Endodermal cell (in vitro differentiated cells): ENCODE measurements at regions not wholly inside any gene's neighbourhood (a gene's known extent, or its start where the extent isn't known, plus 50 kb on each side); places are given as distances from the start of the nearest gene placed in this dataset.

Experiments used
- DNase-seq: peaks from one replicate; pipeline ENCODE4 v3.0.0-alpha.2; 2017
- H3K27ac ChIP-seq: 2 replicates; pipeline ENCODE4 v1.5.1; 2013; ENCODE audit warnings: mild to moderate bottlenecking, low read depth, low read length, moderate library complexity
- H3K27me3 ChIP-seq: 2 replicates; pipeline ENCODE4 v1.6.1; 2013; ENCODE audit warnings: mild to moderate bottlenecking, low read length, moderate library complexity; ENCODE audit not compliant: insufficient read depth, control insufficient read depth, poor library complexity, severe bottlenecking
- H3K36me3 ChIP-seq: 2 replicates; pipeline ENCODE4 v1.7.0; 2013; ENCODE audit warnings: mild to moderate bottlenecking, low read length, moderate library complexity; ENCODE audit not compliant: control insufficient read depth, insufficient read depth
- H3K4me1 ChIP-seq: one replicate; pipeline ENCODE4 v1.7.0; 2013; ENCODE audit warnings: low read length; ENCODE audit not compliant: control insufficient read depth, insufficient read depth
- H3K4me3 ChIP-seq: 2 replicates; pipeline ENCODE4 v1.5.1; 2013; ENCODE audit warnings: mild to moderate bottlenecking, low read length, moderate library complexity
- H3K9ac ChIP-seq: 2 replicates; pipeline ENCODE4 v1.6.1; 2013; ENCODE audit warnings: mild to moderate bottlenecking, low read length, moderate library complexity; ENCODE audit not compliant: poor library complexity, severe bottlenecking; ENCODE audit errors: extremely low read depth
- H3K9me3 ChIP-seq: 2 replicates; pipeline ENCODE4 v1.6.1; 2013; ENCODE audit warnings: mild to moderate bottlenecking, low read length, moderate library complexity; ENCODE audit not compliant: control insufficient read depth
- H3K27ac Mint-ChIP-seq: 2 replicates; pipeline ENCODE4 v1.8.0; 2020; ENCODE audit warnings: mixed read lengths
- H3K27me3 Mint-ChIP-seq: 2 replicates; pipeline ENCODE4 v1.8.0; 2021; ENCODE audit warnings: mild to moderate bottlenecking, mixed read lengths; ENCODE audit not compliant: insufficient read depth
- H3K36me3 Mint-ChIP-seq: 2 replicates; pipeline ENCODE4 v1.8.0; 2020; ENCODE audit warnings: low read depth, mixed read lengths
- H3K4me1 Mint-ChIP-seq: 2 replicates; pipeline ENCODE4 v1.8.0; 2020; ENCODE audit warnings: mixed read lengths
- H3K4me3 Mint-ChIP-seq: 2 replicates; pipeline ENCODE4 v1.8.0; 2020; ENCODE audit warnings: mild to moderate bottlenecking, moderate library complexity, mixed read lengths
- H3K9me3 Mint-ChIP-seq: 2 replicates; pipeline ENCODE4 v1.8.0; 2020; ENCODE audit warnings: mild to moderate bottlenecking, mixed read lengths
- WGBS, 2 experiments: methylation state at CpG; one replicate each; pipeline versions ENCODE4 v1.1.5 to v1.1.7; 2013; ENCODE audit warnings: missing lambda C conversion rate in 2 of 2, mixed read lengths in 1 of 2; ENCODE audit not compliant: insufficient coverage in 1 of 2, insufficient read length in 1 of 2; 5-methylcytosine and 5-hydroxymethylcytosine counted together
- TF ChIP-seq, protein P1 (sequence below): fragments of 200-600 bp; sonication (generic); conservative IDR thresholded peaks from 2 replicates; pipeline ENCODE4 v1.5.0; 2021; ENCODE audit warnings: antibody characterized with exemption, mild to moderate bottlenecking

DNA sequence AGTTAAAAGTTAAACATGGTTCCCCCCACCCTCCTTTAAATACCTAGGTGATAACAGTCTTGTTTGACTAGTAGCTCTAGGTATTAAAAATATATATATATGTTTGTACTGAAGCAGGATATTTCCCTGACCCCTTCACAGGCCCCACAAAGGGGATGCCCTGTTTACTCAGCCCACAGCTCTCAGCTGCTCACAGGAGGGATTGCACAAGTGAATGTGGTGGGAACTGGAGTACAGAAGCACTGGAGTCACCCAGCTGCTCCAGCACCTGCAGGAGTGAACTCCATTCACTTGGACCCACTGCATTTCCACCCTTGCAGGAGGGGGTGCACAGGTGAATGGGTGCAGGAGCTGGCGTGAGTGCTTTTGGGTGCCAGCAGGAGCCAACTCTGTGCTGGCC is 99.3 kb upstream of the TLR3 start:
- Histone ChIP-seq H3K27me3 (no peaks in the 10 kb centered on the region), H3K9me3 (no peaks in the 10 kb centered on the region), H3K36me3 (no peaks in the 10 kb centered on the region), H3K9ac (no peak overlapping the region), H3K27ac (no peak overlapping the region), H3K4me1 (no peaks in the 10 kb centered on the region), H3K4me3 (no peak overlapping the region)
- H3K4me1 Mint-ChIP-seq: no peaks in the 10 kb centered on the region
- peaks cover 14% of the 10 kb centered on the region for H3K9me3 Mint-ChIP-seq
- TF ChIP-seq, protein P1, sequence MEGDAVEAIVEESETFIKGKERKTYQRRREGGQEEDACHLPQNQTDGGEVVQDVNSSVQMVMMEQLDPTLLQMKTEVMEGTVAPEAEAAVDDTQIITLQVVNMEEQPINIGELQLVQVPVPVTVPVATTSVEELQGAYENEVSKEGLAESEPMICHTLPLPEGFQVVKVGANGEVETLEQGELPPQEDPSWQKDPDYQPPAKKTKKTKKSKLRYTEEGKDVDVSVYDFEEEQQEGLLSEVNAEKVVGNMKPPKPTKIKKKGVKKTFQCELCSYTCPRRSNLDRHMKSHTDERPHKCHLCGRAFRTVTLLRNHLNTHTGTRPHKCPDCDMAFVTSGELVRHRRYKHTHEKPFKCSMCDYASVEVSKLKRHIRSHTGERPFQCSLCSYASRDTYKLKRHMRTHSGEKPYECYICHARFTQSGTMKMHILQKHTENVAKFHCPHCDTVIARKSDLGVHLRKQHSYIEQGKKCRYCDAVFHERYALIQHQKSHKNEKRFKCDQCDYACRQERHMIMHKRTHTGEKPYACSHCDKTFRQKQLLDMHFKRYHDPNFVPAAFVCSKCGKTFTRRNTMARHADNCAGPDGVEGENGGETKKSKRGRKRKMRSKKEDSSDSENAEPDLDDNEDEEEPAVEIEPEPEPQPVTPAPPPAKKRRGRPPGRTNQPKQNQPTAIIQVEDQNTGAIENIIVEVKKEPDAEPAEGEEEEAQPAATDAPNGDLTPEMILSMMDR: no peak
- no peaks in the 10 kb centered on the region for H3K36me3 Mint-ChIP-seq
- DNase-seq: no peak
- no peak overlapping the region for H3K27ac Mint-ChIP-seq
- H3K27me3 Mint-ChIP-seq: no peaks in the 10 kb centered on the region
- H3K4me3 Mint-ChIP-seq: no peak overlapping the region
- 93% methylated on average over 1 of the region's 1 CpG; no CpG with 5 or more reads in 1 of the 2 experiments for WGBS, 2 experiments

DNA sequence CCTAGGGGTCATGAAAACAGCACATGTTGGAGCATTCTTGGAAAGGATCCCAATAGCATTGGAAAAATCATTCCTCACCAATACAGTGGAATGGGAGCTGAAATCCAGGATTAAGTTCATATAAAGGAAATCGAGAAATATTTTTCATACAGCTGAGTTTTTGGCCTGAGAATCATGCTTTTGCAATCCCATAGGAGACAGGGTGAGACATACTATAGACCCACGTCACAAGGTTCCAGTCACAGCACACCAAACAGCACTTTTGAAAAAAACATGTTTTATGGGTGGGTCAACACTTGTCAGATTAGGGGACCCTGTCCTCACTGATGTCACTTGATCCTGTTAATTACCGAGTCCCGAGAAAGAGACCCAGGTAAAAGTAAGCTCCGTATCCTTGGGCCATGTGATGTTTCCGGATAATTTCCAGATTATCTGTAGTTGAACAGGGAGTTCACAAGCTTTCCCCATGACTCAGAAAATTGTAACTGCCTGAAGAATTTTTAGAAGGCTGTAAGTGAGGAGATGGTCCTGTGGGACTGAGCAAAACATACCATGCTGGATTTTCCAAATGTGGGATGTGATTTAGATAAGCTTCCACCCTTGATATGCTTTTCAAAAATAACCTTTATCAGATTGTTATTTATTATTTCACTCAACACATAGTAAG is 80.9 kb upstream of the TLR3 start:
- no peaks in the 10 kb centered on the region for H3K27me3 ChIP-seq
- no peak overlapping the region for H3K4me3 ChIP-seq
- TF ChIP-seq, protein P1: no peak
- Mint-ChIP-seq H3K4me1 (no peaks in the 10 kb centered on the region), H3K27ac (no peak overlapping the region), H3K36me3 (no peaks in the 10 kb centered on the region), H3K4me3 (no peak overlapping the region), H3K27me3 (no peaks in the 10 kb centered on the region), H3K9me3 (peaks cover 2% of the 10 kb centered on the region)
- no peaks in the 10 kb centered on the region for H3K4me1 ChIP-seq
- DNase-seq: no peak
- 90 to 98% methylated on average over 5 to 6 of the region's 6 CpGs for WGBS, 2 experiments
- no peaks in the 10 kb centered on the region for H3K9me3 ChIP-seq
- no peak overlapping the region for H3K9ac ChIP-seq
- H3K27ac ChIP-seq: no peak overlapping the region
- H3K36me3 ChIP-seq: no peaks in the 10 kb centered on the region

GRCh38 chr4:185991770-185992169 is 77.2 kb upstream of the TLR3 start:
- TF ChIP-seq, protein P1: no peak
- H3K36me3 Mint-ChIP-seq: no peaks in the 10 kb centered on the region
- H3K4me1 Mint-ChIP-seq: no peaks in the 10 kb centered on the region
- Histone ChIP-seq H3K4me3 (no peak overlapping the region), H3K4me1 (no peaks in the 10 kb centered on the region), H3K9me3 (no peaks in the 10 kb centered on the region), H3K27me3 (no peaks in the 10 kb centered on the region), H3K27ac (no peak overlapping the region), H3K9ac (no peak overlapping the region), H3K36me3 (no peaks in the 10 kb centered on the region)
- WGBS, 2 experiments: 79 to 91% methylated on average over 3 of the region's 3 CpGs
- H3K27ac Mint-ChIP-seq: no peak overlapping the region
- no peaks in the 10 kb centered on the region for H3K9me3 Mint-ChIP-seq
- no peak for DNase-seq
- H3K27me3 Mint-ChIP-seq: no peaks in the 10 kb centered on the region
- H3K4me3 Mint-ChIP-seq: no peak overlapping the region
